ENCODE measurements at regions not wholly inside any gene's neighbourhood (a gene's known extent, or its start where the extent isn't known, plus 50 kb on each side); places are given as distances from the start of the nearest gene placed in this dataset.
"Not testable (repeated sequence)": the region's sequence is repeated elsewhere in the genome, so short reads cannot be mapped to it uniquely, and the experiment has no call there.

DNA sequence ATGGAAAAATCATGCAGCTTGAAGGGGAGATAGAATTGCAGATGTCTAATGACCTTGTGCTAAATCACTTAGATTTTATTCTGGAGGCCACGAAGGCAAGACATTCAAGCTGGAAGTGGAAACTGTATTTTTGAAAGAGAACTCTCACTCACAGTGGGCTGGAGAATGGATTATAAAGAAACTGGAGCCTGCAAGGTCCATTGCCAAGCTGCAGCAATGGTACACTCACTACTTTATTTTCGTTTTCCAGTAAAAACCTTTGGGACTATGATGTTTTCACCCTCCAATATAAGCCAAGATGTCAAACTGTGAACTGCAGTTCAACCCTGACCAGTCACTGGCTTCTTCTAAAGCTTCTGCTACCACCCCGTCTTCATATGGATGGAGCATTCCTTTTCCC, 62.0 kb downstream of the SKIDA1 start:
- ATAC-seq (ENCODE audit: poor library complexity) (no peak), DNase-seq (no peak)
- intact Hi-C loops (cut with DNase I), result no loop called here

DNA sequence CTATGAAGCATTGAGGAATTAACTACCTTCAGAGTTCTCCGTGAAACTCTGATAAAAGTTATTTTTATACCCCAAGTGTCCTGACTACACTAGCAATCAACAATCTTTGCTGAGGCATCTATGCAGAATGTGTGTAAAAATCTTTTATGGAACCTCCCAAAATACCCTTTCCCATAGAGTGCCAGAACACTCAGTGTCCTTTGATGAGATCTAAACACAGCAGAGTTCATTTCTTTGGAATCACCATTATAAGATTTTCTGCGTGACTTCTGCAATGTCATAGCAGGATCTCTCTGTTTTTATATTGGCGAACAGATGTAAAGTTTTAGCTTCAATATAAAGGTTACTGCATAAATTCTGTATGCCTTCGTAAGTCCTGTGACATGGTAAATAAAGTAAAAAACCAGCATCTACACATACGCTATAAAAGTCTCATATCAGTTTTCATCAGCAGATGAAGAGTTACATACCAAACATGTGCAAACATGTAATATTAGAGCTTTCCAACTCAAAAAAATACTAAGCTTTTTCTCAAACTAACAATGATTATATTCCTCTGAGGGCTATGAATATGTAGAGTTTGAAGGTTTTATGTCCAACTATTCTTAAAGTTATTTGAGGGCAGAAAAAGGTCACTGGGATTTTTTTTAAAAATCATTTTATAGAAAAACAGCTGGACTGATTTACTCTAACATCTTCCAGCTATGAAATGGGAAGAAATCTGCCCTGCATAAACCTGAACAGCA, 67.2 kb downstream of the SKIDA1 start:
- intact Hi-C loops (cut with DNase I), result no loop called here
- DNase-seq (no peak), ATAC-seq (ENCODE audit: poor library complexity) (no peak)

DNA sequence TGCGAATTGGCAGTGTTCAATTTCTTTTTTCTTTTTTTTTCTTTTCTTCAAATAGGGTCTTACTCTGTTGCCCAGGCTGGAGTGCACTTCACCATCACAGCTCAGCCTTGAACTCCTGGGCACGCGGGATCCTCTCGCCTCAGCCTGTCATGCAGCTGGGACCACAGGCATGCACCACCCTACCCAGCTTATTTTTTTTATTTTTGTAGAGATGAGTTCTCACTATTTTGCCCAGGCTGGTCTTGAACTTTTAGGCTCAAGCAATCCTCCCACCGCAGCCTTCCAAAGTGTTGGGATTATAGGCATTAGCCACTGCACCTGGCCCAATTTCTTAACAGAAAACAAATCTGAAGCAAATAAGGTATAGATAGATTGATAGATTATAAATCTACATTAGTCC, 69.3 kb downstream of the SKIDA1 start:
- intact Hi-C loops (cut with DNase I), result no loop called here
- no peak for DNase-seq
- ATAC-seq (ENCODE audit: poor library complexity), result no peak

DNA sequence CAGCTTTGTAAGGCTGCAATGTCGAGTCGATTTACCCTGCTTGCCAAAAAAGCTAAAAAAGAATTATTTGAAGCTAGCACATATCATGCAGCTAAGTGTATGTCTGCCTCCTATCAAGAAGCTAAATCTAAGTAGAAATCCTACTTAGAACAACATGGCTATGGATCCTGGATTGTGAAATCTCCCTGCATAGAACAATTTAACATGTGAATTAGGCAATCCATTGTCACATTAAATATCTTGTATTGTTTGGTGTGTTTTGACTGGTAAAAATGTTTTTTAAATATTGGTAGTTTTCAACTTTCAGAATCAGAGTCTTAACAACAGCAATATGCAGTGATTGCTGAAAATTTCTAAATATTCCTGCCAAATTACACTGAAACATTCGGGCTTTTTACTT, 73.3 kb downstream of the SKIDA1 start:
- ATAC-seq (ENCODE audit: poor library complexity), result no peak
- intact Hi-C loops (cut with DNase I), result no loop called here
- no peak for DNase-seq

DNA sequence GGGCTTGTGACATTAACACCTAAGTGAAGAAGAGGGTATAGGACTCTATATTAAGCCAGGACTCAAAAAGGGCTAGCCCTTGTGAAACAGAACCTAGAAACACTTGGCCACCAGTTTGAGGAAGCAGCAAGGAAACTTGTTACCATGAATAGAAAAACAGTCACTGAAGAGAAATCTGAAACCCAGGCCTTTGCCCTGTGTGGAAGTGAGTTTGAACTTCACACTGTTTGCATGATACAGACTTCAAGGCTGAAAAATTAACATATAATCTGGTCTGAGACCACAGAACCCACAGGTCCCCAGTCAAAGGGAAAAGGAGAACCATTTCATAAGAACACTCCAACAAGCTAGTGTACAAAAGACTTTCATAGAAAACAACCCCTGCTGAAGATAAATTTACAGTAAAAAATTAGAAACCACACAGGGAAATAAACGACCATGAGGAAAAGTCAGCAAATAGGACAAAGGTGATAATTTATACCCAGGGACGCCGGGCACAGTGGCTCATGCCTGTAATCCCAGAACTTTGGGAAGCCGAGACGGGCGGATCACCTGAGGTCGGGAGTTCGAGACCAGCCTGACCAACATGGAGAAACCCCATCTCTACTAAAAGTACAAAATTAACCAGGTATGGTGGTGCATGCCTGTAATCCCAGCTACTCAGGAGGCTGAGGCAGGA, 76.1 kb downstream of the SKIDA1 start:
- ATAC-seq (ENCODE audit: poor library complexity), result no peak
- no peak for DNase-seq
- intact Hi-C loops (cut with DNase I), result no loop called here

DNA sequence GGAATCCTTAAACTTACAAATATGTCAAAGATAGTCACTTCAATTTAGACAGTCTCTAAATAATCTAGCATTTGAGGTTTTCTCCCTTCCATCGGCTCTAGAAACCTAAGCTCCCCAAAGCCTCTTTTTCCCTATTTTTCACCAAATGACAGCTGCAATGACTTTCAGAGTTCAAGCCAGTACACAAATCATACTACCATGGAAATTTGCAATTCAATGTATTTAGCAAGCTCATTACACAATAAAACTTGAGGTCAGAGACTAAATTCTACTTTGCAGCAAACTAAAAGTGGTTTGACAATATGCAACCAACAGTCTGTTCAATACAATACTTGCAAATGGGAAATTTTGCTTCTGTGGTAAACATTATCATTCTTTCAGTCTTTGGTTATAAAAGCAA, 80.3 kb downstream of the SKIDA1 start:
- intact Hi-C loops (cut with DNase I), result no loop called here
- DNase-seq (no peak), ATAC-seq (ENCODE audit: poor library complexity) (no peak)

DNA sequence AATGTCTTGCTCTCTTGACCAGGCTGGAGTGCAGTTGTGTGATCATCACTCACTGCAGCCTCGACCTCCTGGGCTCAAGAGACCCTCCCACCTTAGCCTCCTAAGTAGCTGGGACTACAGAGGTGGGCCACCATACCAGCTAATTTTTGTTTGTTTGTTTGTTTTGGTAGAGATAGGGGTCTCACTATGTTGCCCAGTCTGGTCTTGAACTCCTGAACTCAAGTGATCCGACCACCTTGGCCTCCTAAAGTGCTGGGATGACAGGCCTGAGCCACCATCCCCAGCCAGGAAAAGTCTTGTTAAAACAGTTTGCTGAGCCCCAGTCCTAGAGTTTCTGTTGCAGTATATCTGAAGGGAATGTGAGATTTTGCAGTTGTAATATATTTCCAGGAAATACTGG, 83.9 kb downstream of the SKIDA1 start:
- intact Hi-C loops (cut with DNase I), result no loop called here
- DNase-seq, result no peak
- no peak for ATAC-seq (ENCODE audit: poor library complexity)

DNA sequence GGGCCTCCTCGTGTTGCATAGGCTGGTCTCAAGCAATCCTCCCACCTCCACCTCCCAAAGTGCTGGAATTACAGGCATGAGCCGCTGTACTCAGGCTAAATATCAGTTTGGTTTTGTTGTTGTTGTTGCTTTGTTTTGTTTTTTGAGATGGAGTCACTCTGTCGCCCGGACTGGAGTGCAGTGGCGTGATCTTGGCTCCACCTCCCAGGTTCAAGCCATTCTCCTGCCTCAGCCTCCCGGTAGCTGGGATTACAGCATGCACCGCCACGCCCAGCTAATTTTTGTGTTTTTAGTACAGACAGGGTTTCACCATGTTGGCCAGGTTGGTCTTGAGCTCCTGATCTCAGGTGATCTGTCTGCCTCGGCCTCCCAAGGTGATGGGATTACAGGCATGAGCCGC, 86.6 kb downstream of the SKIDA1 start:
- DNase-seq; intact Hi-C loops (cut with DNase I); ATAC-seq (ENCODE audit: poor library complexity): not testable (repeated sequence)

DNA sequence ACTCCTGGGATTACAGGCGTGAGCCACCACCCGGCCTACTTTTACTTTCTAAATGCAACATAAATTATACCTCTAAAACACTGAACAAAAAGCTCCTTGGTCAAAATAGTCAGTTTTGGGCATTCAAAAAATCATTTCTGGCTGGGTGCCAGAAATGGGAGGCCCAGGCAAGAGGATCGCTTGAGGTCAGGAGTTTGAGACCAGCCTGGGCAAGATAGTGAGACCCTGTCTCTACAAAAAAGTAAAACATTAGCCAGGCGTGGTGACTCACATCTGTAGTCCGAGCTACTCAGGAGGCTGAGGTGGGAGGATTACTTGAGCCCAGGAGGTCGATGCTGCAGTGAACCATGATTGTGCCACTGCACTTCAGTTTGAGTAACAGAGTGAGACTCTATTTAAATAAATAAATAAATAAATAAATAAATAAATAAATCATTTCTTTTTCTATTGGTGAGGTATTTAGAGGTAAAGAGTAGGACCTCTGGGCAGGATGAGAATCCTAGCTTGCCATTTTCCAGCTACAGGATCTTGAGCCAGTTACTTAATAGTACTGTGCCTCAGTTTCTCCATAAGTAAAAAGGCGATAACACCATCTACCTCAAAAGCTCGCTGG, 87.6 kb downstream of the SKIDA1 start:
- ATAC-seq (ENCODE audit: poor library complexity) (no peak), DNase-seq (no peak)
- intact Hi-C loops (cut with DNase I), result no loop called here

DNA sequence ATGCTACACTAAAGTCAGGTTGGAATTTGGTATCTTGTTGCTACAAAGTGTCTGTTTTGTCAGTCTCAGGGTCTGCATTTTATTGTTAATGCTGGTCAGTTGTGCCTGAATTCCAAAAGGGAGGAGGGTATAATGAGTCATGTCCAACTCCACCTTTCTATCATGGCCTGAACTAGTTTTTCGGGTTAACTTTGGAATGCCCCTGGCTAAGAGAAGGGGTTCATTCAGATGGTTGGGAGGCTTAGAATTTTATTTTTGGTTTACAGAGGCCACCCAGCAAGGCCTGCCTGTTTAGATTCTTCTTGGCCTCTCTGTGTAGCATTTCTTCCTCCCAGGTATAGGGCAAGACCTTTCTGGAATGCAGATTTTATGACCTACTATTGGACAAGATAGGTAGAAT, 93.2 kb downstream of the SKIDA1 start:
- intact Hi-C loops (cut with DNase I), result no loop called here
- no peak for DNase-seq

DNA sequence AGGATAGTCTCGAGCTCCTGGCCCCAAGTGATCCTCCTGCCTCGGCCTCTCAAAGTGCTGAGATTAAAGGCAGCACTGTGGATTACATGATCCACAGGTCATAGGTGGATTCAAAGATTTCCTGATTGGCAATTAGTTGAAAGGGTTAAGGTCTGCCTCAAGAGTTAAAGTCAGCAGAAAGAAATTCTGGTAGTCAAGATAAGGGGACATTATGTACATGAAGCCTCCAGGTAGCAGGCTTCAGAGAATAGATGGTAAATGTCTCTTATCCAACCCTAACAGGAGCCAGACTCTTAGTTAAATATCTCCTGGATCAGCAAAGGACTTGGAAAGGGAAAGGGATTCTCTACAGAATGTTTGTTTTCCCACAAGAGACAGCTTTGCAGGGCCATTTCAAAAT, 93.7 kb downstream of the SKIDA1 start:
- ATAC-seq (ENCODE audit: poor library complexity) (no peak), DNase-seq (no peak)
- intact Hi-C loops (cut with DNase I), result no loop called here

More for the DNA sequence above, 93.2 kb downstream of the SKIDA1 start:
- ATAC-seq (ENCODE audit: poor library complexity), result no peak

DNA sequence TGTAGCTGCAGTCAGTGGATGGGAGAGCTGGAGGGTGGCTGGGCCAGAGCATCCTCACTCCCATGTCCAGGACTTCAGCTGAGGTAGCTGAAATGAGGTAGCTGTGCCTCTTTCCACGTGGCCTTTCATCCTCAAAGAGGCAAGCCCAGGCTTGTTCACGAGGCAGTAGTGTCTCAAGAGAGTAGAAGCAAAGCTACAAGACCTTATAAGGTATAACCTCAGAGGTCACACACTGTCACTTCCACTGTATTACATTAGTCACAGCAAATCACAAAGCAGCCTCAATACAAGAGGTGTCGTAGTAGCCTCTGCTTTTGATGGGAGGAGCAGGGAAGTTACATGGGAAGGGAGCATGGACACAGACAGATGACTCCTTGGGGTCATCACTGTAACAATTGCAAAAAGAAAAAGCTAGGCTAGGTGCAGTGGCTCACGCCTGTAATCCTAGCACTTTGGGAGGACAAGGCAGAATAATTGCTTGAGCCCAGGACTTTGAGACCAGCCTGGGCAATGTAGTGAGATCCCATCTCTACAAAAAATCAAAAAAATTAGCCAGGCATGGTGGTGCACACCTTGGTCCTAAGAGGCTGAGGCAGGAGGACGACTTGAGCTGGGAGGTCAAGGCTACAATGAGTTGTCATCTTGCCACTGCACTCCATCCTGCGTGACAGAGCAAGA, 97.5 kb downstream of the SKIDA1 start:
- no peak for DNase-seq
- intact Hi-C loops (cut with DNase I), result no loop called here
- ATAC-seq (ENCODE audit: poor library complexity), result no peak

DNA sequence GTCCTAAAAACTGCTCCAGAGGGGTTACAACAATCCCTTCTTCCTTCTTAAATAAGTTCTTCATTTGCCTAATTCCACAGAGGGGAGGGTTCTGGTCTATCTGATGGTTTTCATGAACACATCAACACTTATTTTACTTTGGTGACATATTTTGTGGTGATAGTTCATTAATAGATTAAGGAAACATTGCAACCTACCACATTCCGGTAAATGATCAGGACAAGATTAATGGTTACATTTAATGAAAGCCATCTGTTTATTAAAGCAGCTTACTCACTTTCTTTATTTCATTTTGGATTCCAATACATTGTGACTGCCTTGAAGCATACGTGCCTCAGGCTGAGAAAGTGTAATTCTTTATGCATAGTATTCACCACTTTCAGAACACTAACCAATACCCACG, 101.0 kb downstream of the SKIDA1 start:
- no peak for ATAC-seq (ENCODE audit: poor library complexity)
- no peak for DNase-seq
- intact Hi-C loops (cut with DNase I), result no loop called here

DNA sequence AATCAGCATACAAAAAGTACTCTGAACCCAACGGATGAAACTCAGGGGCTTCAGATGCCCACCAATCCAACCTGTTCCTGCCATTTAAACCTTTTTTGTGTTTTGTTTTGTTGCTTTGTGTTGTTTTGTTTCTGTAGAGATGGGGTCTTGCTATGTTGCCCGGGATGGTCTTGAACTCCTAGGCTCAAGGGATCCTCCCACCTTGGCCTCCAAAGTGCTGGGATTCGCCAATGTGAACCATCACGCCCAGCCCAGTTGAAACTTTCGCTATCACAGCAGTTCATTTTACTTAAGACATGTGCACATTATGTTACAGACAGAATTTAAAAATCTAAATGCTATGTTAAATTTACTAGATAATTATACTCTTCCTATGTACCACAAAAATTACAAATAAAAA, 101.6 kb downstream of the SKIDA1 start:
- ATAC-seq (ENCODE audit: poor library complexity), result no peak
- intact Hi-C loops (cut with DNase I), result no loop called here
- DNase-seq, result no peak

DNA sequence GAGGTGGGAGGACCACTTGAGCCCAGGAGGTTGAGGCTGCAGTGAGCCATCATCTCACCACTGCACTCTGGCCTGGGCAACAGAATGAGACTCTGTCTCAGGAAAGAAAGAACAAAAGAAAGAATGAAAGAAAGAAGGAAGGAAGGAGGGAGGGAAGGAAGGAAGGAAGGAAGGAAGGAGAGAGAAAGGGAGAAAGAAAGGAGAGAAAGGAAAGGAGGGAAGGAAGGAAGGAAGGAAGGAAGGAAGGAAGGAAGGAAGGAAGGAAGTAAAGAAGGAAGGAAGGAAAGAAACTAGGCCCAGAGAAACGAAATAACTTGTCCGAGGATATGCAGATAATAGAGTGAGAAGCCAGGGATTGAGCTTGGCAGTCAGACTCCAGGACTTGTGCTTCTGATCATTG, 102.1 kb downstream of the SKIDA1 start:
- intact Hi-C loops (cut with DNase I), result no loop called here
- ATAC-seq (ENCODE audit: poor library complexity), result no peak
- no peak for DNase-seq

DNA sequence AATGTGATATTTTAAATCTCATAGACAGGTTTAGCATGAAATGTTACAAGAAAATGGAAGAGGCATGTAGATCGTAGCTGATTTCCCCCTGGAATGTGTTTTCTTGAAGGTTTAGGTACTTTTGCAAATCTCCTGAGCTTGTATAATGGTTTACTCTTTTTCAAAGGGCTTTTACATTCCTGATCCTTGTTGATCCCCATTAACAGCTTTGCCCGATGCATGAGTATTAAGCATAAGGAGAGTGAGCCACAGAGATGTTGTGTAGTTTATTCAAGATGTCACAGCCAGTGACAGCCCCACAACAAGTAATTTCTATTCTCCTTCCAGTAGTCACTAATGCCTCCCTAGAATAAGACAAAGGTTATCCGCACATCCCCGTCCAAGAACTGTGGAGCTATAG, 103.7 kb downstream of the SKIDA1 start:
- no peak for DNase-seq
- ATAC-seq (ENCODE audit: poor library complexity), result no peak
- intact Hi-C loops (cut with DNase I), result no loop called here

DNA sequence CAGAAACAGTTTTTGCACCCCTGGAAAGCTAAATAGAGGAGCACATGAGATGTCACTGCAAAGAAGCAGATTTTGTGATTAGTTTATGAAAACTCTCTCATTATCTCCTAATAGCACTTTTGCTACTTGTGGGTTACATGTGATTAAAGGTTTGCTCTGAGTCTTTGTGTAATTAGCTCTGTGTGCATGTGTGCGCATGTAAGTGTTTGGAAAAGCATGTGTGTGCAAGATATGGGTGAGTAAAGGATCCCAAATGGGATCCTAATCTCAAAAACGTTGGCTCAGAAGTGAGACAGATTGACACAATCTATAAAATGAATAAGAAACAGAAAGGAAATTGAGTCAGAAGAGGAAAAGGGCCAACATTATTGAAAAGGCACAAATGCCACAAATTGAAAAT, 104.5 kb downstream of the SKIDA1 start:
- intact Hi-C loops (cut with DNase I), result no loop called here
- DNase-seq (no peak), ATAC-seq (ENCODE audit: poor library complexity) (no peak)

DNA sequence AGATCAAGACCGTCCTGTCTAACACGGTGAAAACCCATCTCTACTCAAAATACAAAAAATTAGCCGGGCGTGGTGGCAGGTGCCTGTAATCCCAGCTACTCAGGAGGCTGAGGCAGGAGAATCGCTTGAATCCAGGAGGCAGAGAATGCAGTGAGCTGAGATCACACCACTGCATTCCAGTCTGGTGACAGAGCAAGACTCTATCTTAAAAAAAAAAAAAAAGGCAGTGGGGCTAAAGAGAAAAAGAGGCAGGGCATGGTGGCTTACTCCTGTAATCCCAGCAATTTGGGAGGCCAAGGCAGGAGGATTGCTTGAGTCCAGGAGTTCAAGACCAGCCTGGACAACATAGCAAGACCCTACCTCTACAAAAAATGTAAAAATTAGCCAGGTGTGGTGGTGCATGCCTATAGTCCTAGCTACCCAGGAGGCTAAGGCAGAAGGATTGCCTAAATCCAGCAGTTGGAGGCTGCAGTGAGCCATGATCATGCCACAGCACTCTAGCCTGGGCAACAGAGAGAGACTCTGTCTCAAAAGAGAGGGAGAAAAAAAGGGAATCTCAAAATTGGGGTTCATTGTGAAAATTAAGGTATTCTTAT, 106.4 kb downstream of the SKIDA1 start:
- ATAC-seq (ENCODE audit: poor library complexity); intact Hi-C loops (cut with DNase I); DNase-seq: not testable (repeated sequence)

DNA sequence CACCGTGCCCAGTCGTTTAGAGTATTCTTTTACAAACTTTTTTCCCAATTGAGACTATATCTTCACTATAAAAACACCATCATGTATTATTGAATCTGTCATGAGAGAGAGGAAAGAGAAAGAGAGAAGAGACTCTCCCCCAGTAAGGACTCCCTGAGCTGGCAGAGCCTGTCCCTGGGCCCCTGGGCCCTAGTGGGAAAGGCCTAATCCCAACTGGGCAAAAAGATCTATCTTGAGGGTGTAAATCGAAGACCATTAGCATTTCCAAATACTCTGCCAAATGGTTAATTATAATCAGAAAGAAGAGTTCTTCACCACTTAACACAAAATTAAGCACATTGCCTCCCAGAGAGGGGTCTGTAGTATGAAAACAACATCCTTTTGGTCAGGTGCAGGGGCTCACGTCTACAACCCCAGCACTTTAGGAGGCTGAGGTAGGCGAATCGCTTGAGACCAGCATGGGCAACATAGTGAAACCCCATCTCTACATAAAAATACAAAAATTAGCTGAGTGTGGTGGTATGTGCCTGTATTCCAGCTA, 108.2 kb downstream of the SKIDA1 start:
- DNase-seq (no peak), ATAC-seq (ENCODE audit: poor library complexity) (no peak)
- intact Hi-C loops (cut with DNase I), result no loop called here

Data from Right ventricle myocardium superior (tissue), 1 donor.